NCI-H526 treated with DMSO at 0.1 percent for 48 hours (cell line): ENCODE measurements at regions not wholly inside any gene's neighbourhood (a gene's known extent, or its start where the extent isn't known, plus 50 kb on each side); places are given as distances from the start of the nearest gene placed in this dataset.
"Not testable (repeated sequence)": the region's sequence is repeated elsewhere in the genome, so short reads cannot be mapped to it uniquely, and the experiment has no call there.

Source experiments
- DNase-seq: peaks from one replicate; lab custom pipeline; 2025; lab: John Stamatoyannopoulos, UW

DNA sequence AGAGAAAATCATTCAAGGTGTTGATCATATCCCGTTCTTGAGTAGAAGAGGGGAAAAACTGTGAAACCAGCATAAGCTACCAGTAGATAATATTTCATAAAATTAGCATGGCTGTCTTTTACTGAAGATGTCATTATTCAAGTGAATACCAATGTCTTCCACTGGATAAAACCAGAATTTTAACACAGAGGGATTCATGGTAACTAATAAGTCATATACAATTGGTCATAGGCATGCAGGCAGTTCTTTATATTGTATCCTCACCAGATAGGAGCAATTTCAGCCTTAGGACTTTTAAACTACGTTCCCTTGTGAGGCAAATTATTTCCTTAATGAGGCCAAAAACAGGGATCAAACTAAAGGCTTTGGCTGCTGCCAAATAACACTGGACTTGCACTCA lies 202.3 kb upstream of the PITRM1 start:
- DNase-seq = no peak

DNA sequence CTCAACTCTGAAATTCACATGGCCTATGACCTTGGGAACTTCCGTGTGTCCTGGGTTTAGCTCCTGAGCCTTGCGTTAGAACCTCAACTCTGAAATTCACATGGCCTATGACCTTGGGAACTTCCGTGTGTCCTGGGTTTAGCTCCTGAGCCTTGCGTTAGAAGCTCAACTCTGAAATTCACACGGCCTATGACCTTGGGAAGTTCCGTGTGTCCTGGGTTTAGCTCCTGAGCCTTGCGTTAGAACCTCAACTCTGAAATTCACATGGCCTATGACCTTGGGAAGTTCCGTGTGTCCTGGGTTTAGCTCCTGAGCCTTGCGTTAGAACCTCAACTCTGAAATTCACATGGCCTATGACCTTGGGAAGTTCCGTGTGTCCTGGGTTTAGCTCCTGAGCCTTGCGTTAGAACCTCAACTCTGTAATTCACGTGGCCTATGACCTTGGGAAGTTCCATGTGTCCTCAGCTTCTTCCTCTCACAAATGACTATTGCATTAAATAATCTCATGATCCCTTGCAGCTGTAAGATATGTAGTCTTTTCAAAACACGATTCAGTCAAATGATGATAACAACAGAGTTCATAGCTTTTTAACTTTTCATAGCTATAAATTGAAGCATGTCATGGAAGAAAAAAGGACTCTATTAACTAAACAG lies 200.9 kb upstream of the PITRM1 start:
- not testable (repeated sequence) for DNase-seq

DNA sequence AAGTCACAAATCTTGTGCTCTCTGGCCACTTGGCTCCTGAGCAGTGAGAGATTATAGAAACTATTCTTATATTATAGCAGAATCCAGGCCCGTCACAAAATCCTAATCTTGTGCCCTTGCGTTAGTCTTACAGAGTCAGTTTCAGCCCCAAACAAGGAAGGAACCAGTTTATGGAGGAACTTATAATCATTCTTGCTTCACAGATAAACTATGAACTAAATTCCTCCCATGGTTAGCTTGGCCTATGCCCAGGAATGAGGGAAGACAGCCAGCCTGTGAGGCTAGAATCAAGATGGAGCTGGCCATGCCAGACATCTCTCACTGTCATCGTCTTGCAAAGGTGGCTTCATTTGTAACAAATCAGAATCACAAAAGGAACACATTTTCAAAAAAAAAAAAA lies 199.7 kb upstream of the PITRM1 start:
- DNase-seq = no peak

DNA sequence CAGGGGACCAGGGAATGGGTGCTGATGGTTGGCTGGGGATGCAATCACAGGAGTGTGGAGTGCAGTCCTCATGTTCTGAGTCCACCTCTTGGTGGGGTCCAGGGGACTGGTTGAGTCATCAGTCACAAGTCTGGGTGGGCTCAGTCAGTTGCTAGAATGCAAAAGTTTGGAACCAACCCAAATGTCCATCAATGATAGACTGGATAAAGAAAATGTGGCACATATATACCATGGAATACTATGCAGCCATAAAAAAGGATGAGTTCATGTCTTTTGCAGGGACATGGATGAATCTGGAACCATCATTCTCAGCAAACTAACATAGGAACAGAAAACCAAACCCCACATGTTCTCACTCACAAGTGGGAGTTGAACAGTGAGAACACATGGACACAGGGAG lies 199.0 kb upstream of the PITRM1 start:
- not testable (repeated sequence) for DNase-seq

DNA sequence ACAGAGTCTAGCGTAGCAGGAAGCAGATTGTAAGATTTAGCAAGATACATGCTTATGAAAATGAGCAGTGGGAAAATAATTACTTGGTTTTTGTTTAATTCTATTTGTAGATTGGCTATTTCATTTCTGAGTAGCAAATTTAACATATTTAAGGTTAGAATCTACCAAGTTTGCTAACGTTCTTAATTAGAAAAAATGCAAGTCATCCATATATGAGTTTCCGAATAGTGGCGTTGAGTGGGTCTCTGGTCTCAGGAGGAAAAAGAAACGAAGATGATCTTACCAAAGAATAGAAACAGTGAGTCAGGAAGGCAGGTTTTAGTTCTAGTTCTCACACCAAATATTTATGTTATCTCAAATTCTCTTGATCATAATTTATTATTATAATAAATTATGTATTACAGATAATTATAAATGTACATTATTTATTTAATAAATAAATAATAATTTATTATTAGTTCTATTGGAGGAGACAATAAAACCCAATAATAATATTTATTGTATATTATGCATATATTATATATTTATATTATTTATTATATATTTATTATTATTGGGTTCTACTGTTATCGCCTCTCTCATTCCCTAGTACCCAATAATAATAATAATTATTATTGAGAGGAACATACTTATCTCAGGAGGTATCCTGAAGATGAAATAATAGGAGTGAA lies 194.3 kb upstream of the PITRM1 start:
- DNase-seq = no peak

DNA sequence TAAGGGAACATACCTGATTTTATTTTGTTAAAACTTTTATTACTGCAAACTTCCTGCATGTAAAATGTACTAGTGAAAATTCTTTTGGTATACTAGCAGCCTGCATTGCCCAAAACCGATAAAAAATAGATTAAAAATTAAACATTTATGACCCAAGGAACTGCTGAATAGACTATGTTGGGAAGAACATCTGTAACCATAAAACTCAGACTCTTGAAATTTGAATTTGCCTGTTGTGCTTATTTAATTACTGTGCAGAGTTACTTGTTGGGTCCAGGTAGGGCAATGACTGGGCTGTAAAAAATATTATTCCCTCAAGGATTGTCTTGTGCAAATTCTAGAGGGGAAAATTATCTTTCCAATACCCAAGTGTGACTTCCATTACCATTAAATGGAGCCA lies 193.5 kb upstream of the PITRM1 start:
- no peak for DNase-seq

- DNase-seq = no peak
These were observed 193.0 kb upstream of the PITRM1 start for GRCh38 chr10:3365630-3366029.

- DNase-seq = no peak
These were observed 192.3 kb upstream of the PITRM1 start for GRCh38 chr10:3364768-3365480.

GRCh38 chr10:3363311-3364045 lies 190.9 kb upstream of the PITRM1 start:
- DNase-seq = no peak

- no peak for DNase-seq
These were observed 189.8 kb upstream of the PITRM1 start for GRCh38 chr10:3362394-3362793.

DNA sequence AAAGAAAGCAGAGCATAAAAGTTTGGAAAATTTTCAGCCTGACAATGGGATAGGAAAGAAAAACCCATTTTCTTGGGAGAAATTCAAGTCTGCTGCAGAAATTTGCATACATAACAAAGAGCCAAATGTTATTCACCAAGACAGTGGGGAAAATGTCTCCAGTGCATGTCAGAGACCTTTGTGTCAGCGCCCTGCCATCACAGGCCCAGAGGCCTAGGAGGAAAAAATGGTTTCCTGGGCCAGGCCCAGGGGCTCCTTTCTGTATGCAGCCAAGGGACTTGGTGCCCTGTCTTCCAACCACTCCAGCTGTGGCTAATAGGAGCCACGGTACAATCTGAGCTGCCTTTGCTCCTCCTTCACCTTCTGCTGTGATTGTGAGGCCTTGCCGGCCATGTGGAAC lies 189.1 kb upstream of the PITRM1 start:
- DNase-seq = no peak

GRCh38 chr10:3357737-3358136 lies 185.2 kb upstream of the PITRM1 start:
- DNase-seq = no peak

DNA sequence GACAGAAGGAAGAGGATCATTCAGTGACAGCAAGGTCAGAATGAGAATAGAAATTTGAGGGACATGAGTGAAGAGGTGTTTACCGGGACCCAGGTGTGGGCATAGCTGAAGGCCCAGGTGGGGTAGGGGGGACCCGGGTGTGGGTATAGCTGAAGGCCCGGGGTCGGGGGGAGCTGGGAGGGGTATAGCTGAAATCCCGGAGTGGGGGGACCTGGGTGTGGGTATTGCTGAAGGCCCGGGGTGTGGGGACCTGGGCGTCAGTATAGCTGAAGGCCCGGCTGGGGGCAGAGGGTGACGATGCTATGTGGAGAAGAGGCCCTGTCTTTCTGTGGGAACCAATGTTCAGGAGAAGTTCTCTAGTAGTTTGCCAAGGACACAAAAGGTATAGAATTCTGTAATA lies 183.0 kb upstream of the PITRM1 start:
- no peak for DNase-seq

DNA sequence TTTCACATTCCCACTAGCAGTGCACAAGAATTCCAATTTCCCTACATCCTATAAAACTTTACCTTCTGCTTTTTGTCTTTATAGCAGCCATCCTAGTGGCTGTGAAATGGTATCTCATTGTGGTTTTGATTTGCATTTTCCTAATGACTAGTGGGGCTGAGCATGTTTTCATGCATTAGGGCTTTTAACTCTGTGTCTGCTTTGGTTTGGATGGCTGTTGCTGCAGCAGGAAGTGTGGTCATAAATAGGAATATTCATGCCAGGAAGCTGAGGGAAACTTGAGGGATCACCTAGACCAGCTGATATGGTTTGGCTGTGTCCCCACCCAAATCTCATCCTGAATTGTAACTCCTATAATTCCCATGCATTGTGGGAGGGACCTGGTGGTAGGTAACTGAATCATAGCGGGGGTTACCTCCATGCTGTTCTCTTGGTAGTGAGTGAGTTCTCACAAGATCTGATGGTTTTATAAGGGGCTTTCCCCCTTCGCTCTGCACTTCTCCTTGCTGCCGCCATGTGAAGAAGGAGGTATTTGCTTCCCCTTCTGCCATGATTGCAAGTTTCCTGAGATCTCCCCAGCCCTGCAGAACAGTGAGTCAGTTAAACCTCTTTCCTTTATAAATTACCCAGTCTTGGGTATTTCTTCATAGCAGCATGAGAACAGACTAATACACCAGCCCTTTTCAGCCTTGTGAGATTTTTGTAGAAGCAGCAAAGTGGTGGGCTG lies 181.8 kb upstream of the PITRM1 start:
- DNase-seq = peak; percentile 76

DNA sequence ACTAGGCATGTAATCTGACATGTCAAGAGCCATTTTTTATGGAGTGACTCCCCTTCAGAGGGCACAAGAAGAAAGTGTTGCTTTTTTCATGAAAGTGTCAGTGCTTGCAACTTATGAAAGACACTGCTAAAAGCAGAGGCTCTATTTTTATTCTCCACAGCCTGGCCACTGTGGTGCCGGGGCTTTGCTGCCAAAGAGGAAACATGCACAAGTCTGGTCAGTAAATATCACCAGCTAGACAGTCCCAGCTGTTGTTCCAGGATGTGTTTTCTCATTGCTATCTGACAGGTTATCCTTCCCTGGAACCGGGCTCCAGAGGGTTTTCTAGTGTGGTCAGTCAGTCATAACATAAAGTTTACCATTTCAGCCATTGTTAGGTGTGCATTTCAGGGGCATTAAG lies 180.7 kb upstream of the PITRM1 start:
- no peak for DNase-seq

DNA sequence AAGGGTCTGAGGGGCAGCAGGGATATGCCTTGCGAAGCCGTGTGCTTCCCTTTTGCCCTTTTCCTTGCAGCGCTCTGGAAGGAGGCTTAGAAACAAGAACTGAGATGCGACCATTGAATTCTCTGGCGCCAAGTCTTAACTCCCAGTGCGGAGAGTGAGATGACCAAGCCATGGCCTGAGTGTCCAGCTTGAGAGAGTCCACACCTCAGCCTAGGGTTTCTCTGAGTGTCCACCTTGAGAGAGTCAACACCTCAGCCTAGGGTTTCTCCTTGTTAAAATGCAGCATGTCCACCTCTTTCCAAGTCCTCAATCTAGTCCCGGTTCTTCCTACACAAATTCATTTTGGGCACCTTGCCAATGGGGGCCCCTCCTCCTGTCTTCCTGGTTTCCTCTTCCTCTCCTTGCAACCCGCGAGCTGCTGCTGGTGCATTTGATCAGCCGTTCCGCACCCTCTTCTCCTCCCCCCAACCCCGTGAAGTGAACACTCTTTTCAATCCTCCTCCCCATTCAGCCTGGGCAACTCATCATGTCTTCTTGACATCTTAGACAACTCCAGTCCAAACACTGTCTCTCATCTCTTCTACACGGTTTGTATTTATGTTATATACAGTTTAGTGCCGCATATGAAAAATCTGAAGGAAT lies 178.2 kb upstream of the PITRM1 start:
- DNase-seq = no peak

- DNase-seq = no peak
These were observed 177.6 kb upstream of the PITRM1 start for GRCh38 chr10:3350205-3350604.

DNA sequence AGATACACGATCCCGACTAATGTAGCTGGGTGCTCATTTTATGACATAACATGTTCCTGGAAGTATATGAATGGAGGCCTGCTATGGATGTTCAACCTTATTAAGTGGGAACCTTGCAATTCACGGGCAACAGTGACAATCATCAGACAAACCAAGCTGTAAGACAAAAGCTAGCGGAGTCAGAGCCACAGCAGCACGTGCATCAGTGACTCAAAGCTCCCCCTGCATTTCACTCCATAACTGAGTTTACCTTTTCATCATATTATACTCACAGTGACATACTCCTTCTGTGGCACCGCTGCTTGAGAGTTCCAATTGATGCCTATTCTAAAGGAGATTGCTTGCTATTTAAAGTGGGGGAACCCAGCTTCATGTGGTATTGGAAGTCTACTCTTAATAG lies 176.0 kb upstream of the PITRM1 start:
- DNase-seq = no peak

- DNase-seq = no peak
These were observed 175.0 kb upstream of the PITRM1 start for GRCh38 chr10:3347413-3348182.

- no peak for DNase-seq
These were observed 174.3 kb upstream of the PITRM1 start for GRCh38 chr10:3346851-3347250.

- DNase-seq = no peak
These were observed 170.2 kb upstream of the PITRM1 start for GRCh38 chr10:3342771-3343170.
